ENCODE measurements at regions not wholly inside any gene's neighbourhood (a gene's known extent, or its start where the extent isn't known, plus 50 kb on each side); places are given as distances from the start of the nearest gene placed in this dataset.

DNA sequence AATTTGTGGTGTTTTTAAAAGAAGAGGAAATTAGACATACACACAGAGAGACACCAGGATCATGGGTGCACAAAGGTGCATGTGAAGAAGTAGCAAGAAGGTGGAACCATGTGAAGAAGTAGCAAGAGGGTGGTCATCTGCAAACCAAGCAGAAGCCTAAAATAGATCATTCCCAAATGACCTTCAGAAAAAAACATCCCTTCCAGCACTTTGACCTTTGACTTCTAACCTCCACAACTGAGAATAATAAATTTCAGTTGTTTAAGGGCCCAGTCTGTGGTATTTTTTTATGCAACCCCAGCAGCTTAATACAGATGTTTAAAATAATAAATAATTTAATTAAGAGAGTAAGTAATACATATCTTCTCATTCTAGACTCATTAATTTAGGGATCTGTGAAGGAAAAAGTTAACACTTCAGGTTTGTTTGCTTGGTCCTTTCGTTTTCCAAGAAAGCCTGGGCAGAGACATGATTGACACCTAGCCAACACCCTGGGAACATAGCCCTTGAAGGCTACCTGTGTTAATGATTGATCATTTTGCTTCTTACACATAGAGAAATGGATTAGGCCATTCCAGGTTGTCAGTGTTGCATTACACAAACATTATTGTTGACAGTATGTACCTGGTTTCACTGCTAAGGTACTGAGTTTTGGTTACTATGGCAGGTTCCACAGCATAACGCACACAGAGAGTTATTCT lies 1331.2 kb upstream of the GBE1 start:
- DNase-seq (ENCODE audit: low read depth): no peak

DNA sequence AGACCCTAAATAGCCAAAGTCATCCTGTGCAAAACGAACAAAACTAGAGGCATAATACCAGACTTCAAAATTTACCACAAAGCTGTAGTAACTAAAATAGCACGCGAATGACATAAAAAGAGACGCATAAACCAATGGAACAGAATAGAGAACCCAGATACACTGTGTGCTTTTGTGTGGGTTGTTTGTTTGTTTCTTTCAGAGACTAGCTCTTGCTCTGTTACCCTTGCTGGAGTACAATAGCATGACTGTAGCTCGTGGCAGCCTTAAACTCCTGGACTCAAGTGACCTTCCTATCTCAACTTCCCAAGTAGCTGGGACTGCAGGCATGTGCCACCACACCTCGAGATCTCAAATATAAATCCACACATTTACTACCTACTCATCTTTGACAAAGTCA lies 1314.6 kb upstream of the GBE1 start:
- no peak for DNase-seq (ENCODE audit: low read depth)

GRCh38 chr3:83074485-83074884 lies 1313.0 kb upstream of the GBE1 start:
- DNase-seq (ENCODE audit: low read depth): no peak

DNA sequence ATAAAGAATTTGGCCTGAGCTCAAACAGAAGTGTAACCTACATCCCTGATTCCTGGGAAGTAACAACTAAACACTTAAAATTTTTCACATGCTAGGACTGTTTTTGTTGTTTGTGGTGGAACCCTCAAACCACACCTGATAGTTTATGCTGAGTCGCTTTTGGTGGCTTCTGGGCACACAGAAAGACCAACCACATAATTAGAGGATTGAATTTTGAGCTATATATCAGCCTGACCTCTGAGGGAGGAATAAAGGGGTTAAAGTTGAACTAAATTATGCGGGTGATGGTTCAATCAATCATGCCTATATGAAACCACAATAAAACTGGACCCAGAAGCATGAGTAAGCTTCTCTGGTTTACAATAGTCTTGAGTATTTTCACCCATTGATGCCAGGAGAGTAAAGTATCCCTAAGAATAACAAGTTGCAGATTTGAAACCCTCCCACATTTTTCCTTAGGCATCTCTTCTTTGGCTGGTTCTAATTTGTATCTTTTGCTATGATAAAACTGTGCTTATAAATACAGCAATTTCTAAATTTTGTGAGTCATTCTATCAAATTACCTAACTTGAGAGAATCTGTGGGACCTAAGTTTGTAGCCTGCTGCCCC lies 1304.5 kb upstream of the GBE1 start:
- DNase-seq (ENCODE audit: low read depth): no peak

- no peak for DNase-seq (ENCODE audit: low read depth)
Measured at GRCh38 chr3:83063446-83063845, 1302.0 kb upstream of the GBE1 start.

DNA sequence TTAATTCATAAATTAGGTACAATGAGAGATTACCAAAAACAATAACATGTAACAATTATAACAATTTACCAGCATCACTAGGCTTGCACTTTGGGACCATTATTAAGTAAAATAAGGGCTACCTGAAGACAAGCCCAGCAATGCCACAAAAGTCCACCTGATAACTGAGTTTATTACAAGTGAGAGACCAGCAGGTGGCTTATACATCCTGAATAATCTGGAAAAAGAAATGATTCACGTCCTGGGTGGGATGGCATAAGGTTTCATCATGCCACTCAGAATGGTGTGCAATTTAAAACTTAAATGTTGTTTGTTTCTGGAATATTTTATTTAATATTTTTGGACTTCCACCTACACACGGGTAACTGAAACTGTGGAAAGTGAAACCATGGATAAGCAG lies 1287.1 kb upstream of the GBE1 start:
- peak; percentile 4 for DNase-seq (ENCODE audit: low read depth)

DNA sequence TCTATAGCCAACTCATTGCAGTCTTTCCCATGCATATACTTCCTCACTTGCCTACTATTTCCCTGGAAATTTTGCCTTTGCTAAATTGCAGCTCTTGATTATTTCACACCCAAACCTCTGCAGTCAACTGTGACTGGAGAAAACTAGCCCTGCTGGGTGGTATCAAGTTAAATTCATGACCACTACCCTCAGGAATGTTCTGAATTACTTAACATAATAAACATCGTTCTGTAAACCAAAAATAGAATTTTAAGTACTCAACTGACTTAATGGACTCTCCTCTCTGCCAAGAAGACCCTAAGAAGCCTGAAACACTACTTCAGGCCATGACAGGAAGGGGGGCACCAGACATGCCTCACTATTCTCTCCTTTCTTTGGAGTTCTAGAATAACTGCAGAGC lies 1278.0 kb upstream of the GBE1 start:
- DNase-seq (ENCODE audit: low read depth): peak; percentile 4

GRCh38 chr3:83035704-83036010 lies 1274.2 kb upstream of the GBE1 start:
- no peak for DNase-seq (ENCODE audit: low read depth)

GRCh38 chr3:83034806-83035703 lies 1273.6 kb upstream of the GBE1 start:
- DNase-seq (ENCODE audit: low read depth): no peak

DNA sequence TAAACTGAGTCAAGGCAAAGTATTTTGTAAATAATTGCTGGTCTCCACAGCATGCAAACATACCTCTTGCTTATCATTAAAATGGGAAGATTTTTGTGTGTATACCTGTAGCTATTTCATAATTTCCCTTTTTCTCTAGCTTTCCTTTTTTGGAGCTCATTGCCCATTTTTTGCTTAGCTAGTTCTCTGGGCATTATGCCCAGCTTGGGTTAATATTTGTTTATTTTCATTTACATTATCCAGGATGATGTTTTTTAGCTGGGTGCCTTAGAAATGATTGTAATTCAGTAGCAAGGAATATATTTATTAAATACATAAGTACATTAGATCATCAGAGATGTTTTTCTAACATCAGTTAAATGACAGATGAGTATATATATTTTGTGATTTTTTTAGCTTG lies 1271.7 kb upstream of the GBE1 start:
- no peak for DNase-seq (ENCODE audit: low read depth)

GRCh38 chr3:83023086-83023485 lies 1261.6 kb upstream of the GBE1 start:
- no peak for DNase-seq (ENCODE audit: low read depth)

DNA sequence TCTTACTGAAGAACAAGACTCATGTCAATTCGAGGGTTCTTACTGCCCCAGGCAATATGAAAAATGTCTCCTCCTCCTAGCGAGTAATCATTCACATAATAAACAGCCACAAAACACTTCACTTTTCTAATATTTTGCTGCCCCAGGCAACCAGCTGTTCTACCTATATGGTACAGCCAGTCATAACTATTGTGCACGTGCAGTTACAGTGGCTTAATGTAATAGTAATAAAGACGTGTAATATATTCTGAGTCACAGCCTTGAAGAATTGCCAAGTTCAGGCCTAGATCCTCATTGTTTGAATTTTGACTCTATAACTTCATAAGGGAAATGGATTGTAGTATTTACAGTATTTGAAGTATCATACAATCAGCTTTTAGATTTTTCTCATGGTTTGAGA lies 1250.0 kb upstream of the GBE1 start:
- DNase-seq (ENCODE audit: low read depth): peak; percentile 37

DNA sequence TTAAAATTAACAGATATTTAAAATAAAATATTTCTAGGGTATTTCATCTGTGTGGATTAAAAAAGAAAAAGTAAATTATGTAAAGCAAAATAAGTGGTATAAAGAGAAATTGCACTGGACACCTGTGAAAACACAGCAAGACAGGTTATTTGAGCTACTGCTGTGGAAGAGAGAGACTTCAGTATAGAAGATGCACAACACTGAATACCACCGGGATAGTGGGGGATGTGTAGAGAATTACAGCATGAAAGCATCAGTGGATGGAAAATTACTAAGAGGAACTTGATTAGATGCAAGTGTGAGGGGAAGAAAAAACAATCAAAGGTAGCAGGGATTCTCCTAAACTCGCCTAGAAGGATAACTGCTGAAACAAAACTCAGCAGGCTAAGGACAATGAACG lies 1242.5 kb upstream of the GBE1 start:
- DNase-seq (ENCODE audit: low read depth): no peak

GRCh38 chr3:83002869-83003445 lies 1241.5 kb upstream of the GBE1 start:
- no peak for DNase-seq (ENCODE audit: low read depth)

DNA sequence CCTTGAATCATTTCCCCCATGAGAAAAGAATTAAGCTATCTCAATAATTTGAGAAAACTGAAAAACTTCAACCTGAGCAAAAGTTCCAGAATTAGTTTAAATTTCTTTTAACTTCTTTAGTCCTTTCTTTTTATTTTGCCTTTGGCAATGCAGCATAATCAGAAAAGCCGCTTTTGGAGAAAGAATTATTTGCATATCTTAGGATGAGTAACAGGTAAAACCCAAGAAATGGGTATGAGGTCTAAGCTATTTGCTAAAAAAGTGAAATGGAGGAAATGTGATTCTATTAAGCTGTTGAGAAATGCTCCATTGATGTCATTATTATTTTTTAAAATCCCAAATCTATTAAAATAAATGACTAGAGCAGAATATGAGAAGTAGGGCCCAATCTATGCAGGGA lies 1238.3 kb upstream of the GBE1 start:
- DNase-seq (ENCODE audit: low read depth): no peak

DNA sequence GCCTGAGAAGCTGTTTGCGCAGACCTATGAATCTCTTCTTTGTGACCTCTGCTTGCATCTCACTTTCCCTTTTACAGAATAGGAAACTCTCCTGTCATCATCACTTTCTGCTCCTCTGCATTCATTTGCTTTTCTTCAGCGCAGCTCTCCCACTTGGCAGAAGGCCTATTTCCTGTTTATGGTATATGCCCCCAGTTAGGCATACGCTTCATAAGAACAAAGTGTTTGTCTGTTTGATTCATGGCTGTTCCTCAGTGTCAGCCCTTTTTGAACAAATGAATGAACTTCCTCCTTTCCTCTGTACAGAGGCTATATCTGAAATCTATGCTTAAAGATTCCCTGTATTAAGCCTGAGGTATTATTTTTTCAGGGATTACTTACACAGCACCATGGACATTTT lies 1216.9 kb upstream of the GBE1 start:
- no peak for DNase-seq (ENCODE audit: low read depth)

DNA sequence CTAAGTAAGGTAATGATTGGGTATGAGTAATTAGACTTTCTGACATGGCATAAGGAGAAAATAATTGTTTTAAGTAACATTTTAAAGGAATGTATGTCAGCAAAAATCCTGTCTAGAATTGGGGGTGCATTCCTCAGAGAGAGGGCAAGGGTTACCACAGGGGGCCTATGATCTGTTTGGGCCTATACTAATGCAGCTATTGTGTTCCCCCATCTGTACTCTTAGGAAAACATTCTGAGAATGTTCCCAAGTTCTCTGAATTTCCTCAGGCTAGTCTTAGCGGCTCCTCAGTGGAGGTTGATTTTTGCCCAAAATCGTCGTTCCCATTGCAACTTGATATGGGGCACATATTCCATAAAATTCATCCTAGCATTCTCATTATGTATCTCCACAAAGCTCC lies 1216.4 kb upstream of the GBE1 start:
- no peak for DNase-seq (ENCODE audit: low read depth)

GRCh38 chr3:82973791-82974190 lies 1212.3 kb upstream of the GBE1 start:
- DNase-seq (ENCODE audit: low read depth): peak; percentile 4

- no peak for DNase-seq (ENCODE audit: low read depth)
Measured at GRCh38 chr3:82960379-82960778, 1198.9 kb upstream of the GBE1 start.

- no peak for DNase-seq (ENCODE audit: low read depth)
Measured at GRCh38 chr3:82957696-82958095, 1196.3 kb upstream of the GBE1 start.

GRCh38 chr3:82957079-82957478 lies 1195.6 kb upstream of the GBE1 start:
- no peak for DNase-seq (ENCODE audit: low read depth)

GRCh38 chr3:82954486-82954885 lies 1193.0 kb upstream of the GBE1 start:
- DNase-seq (ENCODE audit: low read depth): no peak
